KMS-11 (cell line): ENCODE measurements at regions not wholly inside any gene's neighbourhood (a gene's known extent, or its start where the extent isn't known, plus 50 kb on each side); places are given as distances from the start of the nearest gene placed in this dataset.

Experiments
- H2AFZ ChIP-seq: fragments of 200-600 bp; sonication (generic); 2 replicates; pipeline ENCODE4 v1.6.1; 2016; ENCODE audit warnings: antibody characterized with exemption, mixed run types, low read depth
- H3K27ac ChIP-seq: fragments of 200-600 bp; sonication (generic); 2 replicates; pipeline ENCODE4 v1.6.1; 2016; ENCODE audit warnings: mild to moderate bottlenecking, mixed run types
- H3K27me3 ChIP-seq: fragments of 200-600 bp; sonication (generic); 2 replicates; pipeline ENCODE4 v1.6.1; 2017; ENCODE audit warnings: mild to moderate bottlenecking, low read depth, mixed run types, moderate library complexity; ENCODE audit not compliant: insufficient read depth
- H3K36me3 ChIP-seq: fragments of 200-600 bp; sonication (generic); 2 replicates; pipeline ENCODE4 v1.6.1; 2017; ENCODE audit warnings: mild to moderate bottlenecking, mixed run types; ENCODE audit not compliant: insufficient read depth
- H3K4me1 ChIP-seq: fragments of 200-600 bp; sonication (generic); 2 replicates; pipeline ENCODE4 v1.6.1; 2016; ENCODE audit warnings: mild to moderate bottlenecking, low read depth, mixed run types; ENCODE audit not compliant: poor library complexity, severe bottlenecking
- H3K4me2 ChIP-seq: fragments of 200-600 bp; sonication (generic); 2 replicates; pipeline ENCODE4 v1.7.0; 2016; ENCODE audit warnings: mild to moderate bottlenecking, mixed run types
- H3K4me3 ChIP-seq: fragments of 200-600 bp; sonication (generic); IDR thresholded peaks from 2 replicates; pipeline ENCODE4 v1.6.1; 2017; ENCODE audit warnings: low read depth, low read length, mixed read lengths; ENCODE audit not compliant: insufficient read depth
- H3K79me2 ChIP-seq: fragments of 200-600 bp; sonication (generic); 2 replicates; pipeline ENCODE4 v1.6.1; 2016; ENCODE audit warnings: low read depth, mixed run types; ENCODE audit not compliant: insufficient read depth
- H3K9ac ChIP-seq: fragments of 200-600 bp; sonication (generic); 2 replicates; pipeline ENCODE4 v1.6.1; 2016; ENCODE audit warnings: mild to moderate bottlenecking, mixed run types
- H4K20me1 ChIP-seq: fragments of 200-600 bp; sonication (generic); 2 replicates; pipeline ENCODE4 v1.6.1; 2016; ENCODE audit warnings: mild to moderate bottlenecking, mixed run types; ENCODE audit not compliant: insufficient read depth
- CTCF ChIP-seq: fragments of 200-600 bp; sonication (generic); conservative IDR thresholded peaks from 2 replicates; pipeline ENCODE4 v1.6.1; 2017; ENCODE audit warnings: low read depth, mild to moderate bottlenecking, antibody characterized with exemption, low read length, moderate library complexity, mixed read lengths

DNA sequence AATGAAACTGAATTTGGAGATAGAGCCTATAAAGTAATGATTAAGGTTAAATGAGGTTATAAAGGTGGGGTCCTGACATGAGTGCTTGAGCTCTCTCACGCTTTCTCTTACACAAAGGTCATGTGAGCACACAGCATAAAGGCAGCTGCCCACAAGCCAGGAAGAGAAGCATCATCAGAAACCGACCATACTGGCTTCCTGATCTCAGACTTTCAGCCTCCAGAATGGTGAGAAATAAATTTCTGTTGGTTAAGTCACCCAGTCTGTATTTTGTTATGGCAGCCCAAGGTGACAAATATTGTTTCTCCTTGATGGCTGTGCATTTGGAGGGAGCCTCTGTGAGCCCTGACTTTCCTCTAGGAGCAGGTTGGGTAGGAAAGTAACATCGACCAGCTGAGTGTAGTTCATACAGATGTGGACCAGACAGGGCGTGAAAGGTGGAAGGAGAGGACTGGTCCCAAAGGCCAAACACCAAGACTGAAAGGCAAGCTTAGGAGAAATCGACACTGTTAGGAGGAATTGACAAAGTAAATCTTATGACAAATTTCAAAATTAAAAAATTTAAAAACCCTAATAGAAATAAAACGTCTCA lies 97.6 kb upstream of the SLC38A2 start:
- H3K27me3 ChIP-seq, result no peaks in the 10 kb centered on the region
- H3K36me3 ChIP-seq, result no peaks in the 10 kb centered on the region
- no peak overlapping the region for H2AFZ ChIP-seq
- H3K4me1 ChIP-seq, result peaks cover 6% of the 10 kb centered on the region
- no peak for TF ChIP-seq CTCF
- H3K4me3 ChIP-seq, result no peak overlapping the region
- H4K20me1 ChIP-seq, result no peaks in the 10 kb centered on the region
- H3K27ac ChIP-seq, result no peak overlapping the region
- peak overlapping the region; percentile 6; the same call in 1 of the 2 replicates for H3K4me2 ChIP-seq
- no peaks in the 10 kb centered on the region for H3K79me2 ChIP-seq
- no peak overlapping the region for H3K9ac ChIP-seq

- H3K36me3 ChIP-seq, result no peaks in the 10 kb centered on the region
- no peaks in the 10 kb centered on the region for H4K20me1 ChIP-seq
- H3K4me1 ChIP-seq, result peaks cover 6% of the 10 kb centered on the region
Observed at GRCh38 chr12:46468813-46469212, 96.2 kb upstream of the SLC38A2 start.

GRCh38 chr12:46468160-46468559 lies 95.6 kb upstream of the SLC38A2 start:
- H4K20me1 ChIP-seq, result no peaks in the 10 kb centered on the region
- H3K9ac ChIP-seq, result no peak overlapping the region
- H3K4me2 ChIP-seq, result no peak overlapping the region
- no peak for TF ChIP-seq CTCF
- H3K4me3 ChIP-seq, result no peak overlapping the region
- H3K27ac ChIP-seq, result no peak overlapping the region
- H3K79me2 ChIP-seq, result no peaks in the 10 kb centered on the region
- no peaks in the 10 kb centered on the region for H3K36me3 ChIP-seq
- H2AFZ ChIP-seq, result no peak overlapping the region
- H3K4me1 ChIP-seq, result peaks cover 6% of the 10 kb centered on the region
- no peaks in the 10 kb centered on the region for H3K27me3 ChIP-seq

More at GRCh38 chr12:46468813-46469212, 96.2 kb upstream of the SLC38A2 start:
- H3K4me3 ChIP-seq, result no peak overlapping the region
- H3K27me3 ChIP-seq, result no peaks in the 10 kb centered on the region
- TF ChIP-seq CTCF, result no peak
- no peak overlapping the region for H3K27ac ChIP-seq
- no peak overlapping the region for H3K4me2 ChIP-seq
- H3K79me2 ChIP-seq, result no peaks in the 10 kb centered on the region
- H3K9ac ChIP-seq, result no peak overlapping the region
- no peak overlapping the region for H2AFZ ChIP-seq

DNA sequence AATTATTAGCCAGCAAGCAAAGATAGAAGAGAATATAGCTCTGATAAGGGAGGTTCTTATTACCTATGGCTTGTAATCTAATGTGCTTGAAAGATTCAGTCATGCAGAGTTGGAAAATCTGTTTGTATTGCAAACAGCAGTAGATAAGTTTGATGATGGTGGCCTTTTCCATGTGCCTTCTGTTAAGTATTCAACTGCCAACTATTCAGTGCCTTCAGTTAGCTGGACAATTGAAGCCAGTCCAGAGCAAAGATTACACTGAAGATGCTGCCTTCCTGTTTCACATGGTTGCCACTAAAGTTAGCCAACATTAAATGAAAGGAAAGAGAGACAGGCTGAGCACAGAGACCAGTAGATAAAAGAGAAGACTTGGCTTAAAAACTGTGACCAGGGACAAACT lies 92.7 kb upstream of the SLC38A2 start:
- no peaks in the 10 kb centered on the region for H4K20me1 ChIP-seq
- H3K4me2 ChIP-seq, result no peak overlapping the region
- H2AFZ ChIP-seq, result no peak overlapping the region
- TF ChIP-seq CTCF, result no peak
- H3K27ac ChIP-seq, result no peak overlapping the region
- peaks cover 5% of the 10 kb centered on the region for H3K4me1 ChIP-seq
- H3K9ac ChIP-seq, result no peak overlapping the region
- no peaks in the 10 kb centered on the region for H3K36me3 ChIP-seq
- H3K4me3 ChIP-seq, result no peak overlapping the region
- H3K27me3 ChIP-seq, result no peaks in the 10 kb centered on the region
- H3K79me2 ChIP-seq, result no peaks in the 10 kb centered on the region
